GM12878 (cell line): ENCODE measurements at regions not wholly inside any gene's neighbourhood (a gene's known extent, or its start where the extent isn't known, plus 50 kb on each side); places are given as distances from the start of the nearest gene placed in this dataset.

Experiments used
- ATAC-seq: fragments of 200-7000 bp; cut with Tn5 transposase; 3 replicates; pipeline ENCODE4 v1.9.1; 2020; ENCODE audit warnings: mild to moderate bottlenecking, moderate library complexity
- BruUV-seq: library from RNA; stranded (reverse); fragments of 400-500 nt; replicated peaks from 2 replicates; lab custom pipeline; 2021; lab: Mats Ljungman, UMichigan
- CTCF ChIA-PET: fragments of 300-600 bp; sonication (Branson Sonifier 250); formaldehyde crosslinking; extraction: SDS; loops from one replicate; lab custom pipeline; 2021; ENCODE audit warnings: inconsistent platforms; lab: Yijun Ruan, JAX
- POLR2A ChIA-PET: fragments of 350-600 bp; formaldehyde crosslinking; extraction: SDS; loops from one replicate; lab custom pipeline; 2021; ENCODE audit warnings: inconsistent platforms; lab: Charles Lee
- RAD21 ChIA-PET: fragments of 300-600 bp; sonication (Branson Sonifier 250); formaldehyde crosslinking; loops from one replicate; lab custom pipeline; 2023; ENCODE audit warnings: antibody characterized with exemption; ENCODE audit not compliant: unreplicated experiment; lab: Charles Lee
- SMC1A ChIA-PET: fragments of 300-600 bp; sonication (Branson Sonifier 250); formaldehyde crosslinking; loops from one replicate; lab custom pipeline; 2023; ENCODE audit not compliant: unreplicated experiment, uncharacterized antibody; lab: Charles Lee
- DNase-seq: peaks from one replicate; pipeline ENCODE4 v3.0.0-alpha.2; 2011; ENCODE audit warnings: low read depth, low spot score
- FAIRE-seq: peaks from 3 replicates; lab custom pipeline; 2011; peaks lifted over from hg19 to GRCh38; lab: Jason Lieb, UNC
- H2AFZ ChIP-seq: 2 replicates; pipeline ENCODE4 v1.6.0; 2011; ENCODE audit warnings: low read depth, low read length, control low read depth; ENCODE audit not compliant: control insufficient read depth
- H3K27ac ChIP-seq: 2 replicates; pipeline ENCODE4 v1.5.1; 2011; ENCODE audit warnings: control low read depth; ENCODE audit not compliant: control insufficient read depth, insufficient read depth
- H3K27me3 ChIP-seq, 2 experiments: replicated peaks in 1 of 2; 2 replicates each; pipeline versions ENCODE4 v1.6.0 to v1.6.1; 2011; ENCODE audit warnings: low read length in 1 of 2; ENCODE audit not compliant: control insufficient read depth in 2 of 2, insufficient read depth in 2 of 2
- H3K36me3 ChIP-seq, 2 experiments: 2 replicates each; pipeline ENCODE4 v1.5.1; 2011; ENCODE audit warnings: low read length in 1 of 2; ENCODE audit not compliant: control insufficient read depth in 2 of 2, insufficient read depth in 2 of 2
- H3K4me1 ChIP-seq: 2 replicates; pipeline ENCODE4 v1.6.1; 2011; ENCODE audit warnings: mild to moderate bottlenecking, low read length, moderate library complexity, mixed read lengths; ENCODE audit not compliant: control insufficient read depth, insufficient read depth
- H3K4me2 ChIP-seq: 2 replicates; pipeline ENCODE4 v1.6.0; 2011; ENCODE audit warnings: control low read depth; ENCODE audit not compliant: control insufficient read depth, insufficient read depth
- H3K4me3 ChIP-seq: fragments of 200-600 bp; sonication (generic); 2 replicates; pipeline ENCODE4 v1.5.1; 2016
- H3K79me2 ChIP-seq: 2 replicates; pipeline ENCODE4 v1.6.0; 2011; ENCODE audit warnings: low read length; ENCODE audit not compliant: control insufficient read depth, insufficient read depth
- H3K9ac ChIP-seq: 2 replicates; pipeline ENCODE4 v1.8.0; 2011; ENCODE audit warnings: low read length, control low read depth, mixed read lengths; ENCODE audit not compliant: control insufficient read depth, insufficient read depth
- H3K9me3 ChIP-seq: replicated peaks from 3 replicates; pipeline ENCODE4 v1.5.1; 2011; ENCODE audit warnings: mild to moderate bottlenecking, low read length; ENCODE audit not compliant: control insufficient read depth, insufficient read depth
- H4K20me1 ChIP-seq: 2 replicates; pipeline ENCODE4 v1.6.0; 2011; ENCODE audit not compliant: control insufficient read depth, insufficient read depth
- ATF3 ChIP-seq: IDR thresholded peaks from 2 replicates; pipeline ENCODE4 v1.6.1; 2011; ENCODE audit warnings: low read depth, mild to moderate bottlenecking, low read length, moderate library complexity, borderline replicate concordance; ENCODE audit errors: extremely low read depth
- CEBPZ ChIP-seq: fragments of 150-350 bp; IDR thresholded peaks from 2 replicates; pipeline ENCODE4 v1.6.1; 2016; ENCODE audit warnings: low read depth, low read length
- CUX1 ChIP-seq: IDR thresholded peaks from 2 replicates; pipeline ENCODE4 v1.6.1; 2012; ENCODE audit warnings: improper control_type of control experiment, low read depth, low read length; ENCODE audit not compliant: insufficient replicate concordance
- EP300 ChIP-seq, 2 experiments: fragments of 150-350 bp in 1 of 2; IDR thresholded peaks; 2 replicates each; pipeline ENCODE4 v1.6.1; 2011 to 2012; ENCODE audit warnings: low read depth in 2 of 2, low read length in 2 of 2, borderline replicate concordance in 1 of 2, improper control_type of control experiment in 1 of 2, inconsistent platforms in 1 of 2; ENCODE audit not compliant: control insufficient read depth in 1 of 2
- ESRRA ChIP-seq: IDR thresholded peaks from 2 replicates; pipeline ENCODE4 v1.6.1; 2012; ENCODE audit warnings: mild to moderate bottlenecking, low read length, improper control_type of control experiment
- FOXM1 ChIP-seq: IDR thresholded peaks from 2 replicates; pipeline ENCODE4 v1.6.1; 2012; ENCODE audit warnings: low read depth, mild to moderate bottlenecking, inconsistent platforms, low read length, moderate library complexity
- HDAC2 ChIP-seq: fragments of 200-600 bp; sonication (generic); IDR thresholded peaks from 2 replicates; pipeline ENCODE4 v1.6.1; 2017
- IRF3 ChIP-seq: fragments of 450-650 bp; IDR thresholded peaks from 2 replicates; pipeline ENCODE4 v1.6.1; 2014; ENCODE audit warnings: mild to moderate bottlenecking
- JUND ChIP-seq: IDR thresholded peaks from 2 replicates; pipeline ENCODE4 v1.6.1; 2012; ENCODE audit warnings: low read depth, mild to moderate bottlenecking, low read length, improper control_type of control experiment, moderate library complexity
- NFIC ChIP-seq: IDR thresholded peaks from 2 replicates; pipeline ENCODE4 v1.6.1; 2012; ENCODE audit warnings: low read depth, mild to moderate bottlenecking, inconsistent platforms, low read length, moderate library complexity
- POLR2A ChIP-seq: IDR thresholded peaks from 2 replicates; pipeline ENCODE4 v1.6.1; 2011; ENCODE audit warnings: low read depth, mild to moderate bottlenecking, low read length
- STAT3 ChIP-seq: IDR thresholded peaks from 2 replicates; pipeline ENCODE4 v1.6.1; 2011; ENCODE audit warnings: low read depth, low read length, improper control_type of control experiment
- ZNF384 ChIP-seq: IDR thresholded peaks from 2 replicates; pipeline ENCODE4 v1.6.1; 2012; ENCODE audit warnings: low read depth, mild to moderate bottlenecking, low read length, improper control_type of control experiment, borderline replicate concordance
- ZNF622 ChIP-seq: fragments of 450-650 bp; IDR thresholded peaks from 2 replicates; pipeline ENCODE4 v1.6.1; 2017; ENCODE audit warnings: mild to moderate bottlenecking, inconsistent platforms
- WGBS: methylation state at CpG from one replicate; pipeline ENCODE4 v1.1.6; 2016; ENCODE audit warnings: low lambda C conversion rate; ENCODE audit not compliant: insufficient replicate concordance, insufficient coverage; ENCODE audit errors: missing lambda C conversion rate; 5-methylcytosine and 5-hydroxymethylcytosine counted together
- in situ Hi-C: fragments of 300-500 bp; cut with MboI; formaldehyde crosslinking; loops from 9 replicates; pipeline ENCODE4 v1.14.3; 2018; ENCODE audit warnings: mixed read lengths
- intact Hi-C: fragments of 100-400 bp; cut with micrococcal nuclease; formaldehyde crosslinking; loops from one replicate; pipeline ENCODE4 v1.14.2; 2022; ENCODE audit not compliant: unreplicated experiment

- TF ChIP-seq CUX1: no peak
- TF ChIP-seq JUND: no peak
- TF ChIP-seq CEBPZ: no peak
- TF ChIP-seq, all 136 proteins: peak for 0
Measured at GRCh38 chr3:178019645-178020044, 516.6 kb upstream of the KCNMB2 start (continued).

GRCh38 chr3:178022599-178022998 lies 513.6 kb upstream of the KCNMB2 start:
- Histone ChIP-seq H3K9me3 (no peaks in the 10 kb centered on the region), H3K79me2 (no peaks in the 10 kb centered on the region), H3K4me3 (no peak overlapping the region), H3K4me1 (no peaks in the 10 kb centered on the region), H4K20me1 (no peaks in the 10 kb centered on the region), H3K4me2 (no peak overlapping the region), H3K9ac (no peak overlapping the region), H3K27me3 (no peaks in the 10 kb centered on the region), H3K36me3 (no peaks in the 10 kb centered on the region), H2AFZ (no peak overlapping the region), H3K27ac (no peak overlapping the region)
- 0% methylated on average over 1 of the region's 1 CpG for WGBS
- BruUV-seq: no TSS peak
- in situ Hi-C loops (no loop called here), intact Hi-C loops (no loop called here)
- ChIA-PET CTCF (no interaction called here), SMC1A (no interaction called here), POLR2A (no interaction called here), RAD21 (no interaction called here)
- DNase-seq: no peak
- no peak for ATAC-seq
- FAIRE-seq: no peak
- TF ChIP-seq IRF3 (no peak), HDAC2 (no peak), ESRRA (no peak), POLR2A (no peak), EP300 (IDR thresholded peaks at IDR 0.05; ENCODE audit: borderline replicate concordance in 1 of 2, control insufficient read depth in 1 of 2, low read depth in 2 of 2, low read length in 2 of 2) (no peak), ZNF622 (no peak), NFIC (no peak), ATF3 (no peak), FOXM1 (no peak), ZNF384 (no peak), STAT3 (no peak)
